CD4-positive, alpha-beta T cell treated with Interleukin-10 for 1 hour (primary cell): ENCODE measurements at regions not wholly inside any gene's neighbourhood (a gene's known extent, or its start where the extent isn't known, plus 50 kb on each side); places are given as distances from the start of the nearest gene placed in this dataset.
"Not testable (repeated sequence)": the region's sequence is repeated elsewhere in the genome, so short reads cannot be mapped to it uniquely, and the experiment has no call there.

Experiments used
- DNase-seq: peaks from one replicate; pipeline ENCODE4 v3.0.0-alpha.2; 2020

DNA sequence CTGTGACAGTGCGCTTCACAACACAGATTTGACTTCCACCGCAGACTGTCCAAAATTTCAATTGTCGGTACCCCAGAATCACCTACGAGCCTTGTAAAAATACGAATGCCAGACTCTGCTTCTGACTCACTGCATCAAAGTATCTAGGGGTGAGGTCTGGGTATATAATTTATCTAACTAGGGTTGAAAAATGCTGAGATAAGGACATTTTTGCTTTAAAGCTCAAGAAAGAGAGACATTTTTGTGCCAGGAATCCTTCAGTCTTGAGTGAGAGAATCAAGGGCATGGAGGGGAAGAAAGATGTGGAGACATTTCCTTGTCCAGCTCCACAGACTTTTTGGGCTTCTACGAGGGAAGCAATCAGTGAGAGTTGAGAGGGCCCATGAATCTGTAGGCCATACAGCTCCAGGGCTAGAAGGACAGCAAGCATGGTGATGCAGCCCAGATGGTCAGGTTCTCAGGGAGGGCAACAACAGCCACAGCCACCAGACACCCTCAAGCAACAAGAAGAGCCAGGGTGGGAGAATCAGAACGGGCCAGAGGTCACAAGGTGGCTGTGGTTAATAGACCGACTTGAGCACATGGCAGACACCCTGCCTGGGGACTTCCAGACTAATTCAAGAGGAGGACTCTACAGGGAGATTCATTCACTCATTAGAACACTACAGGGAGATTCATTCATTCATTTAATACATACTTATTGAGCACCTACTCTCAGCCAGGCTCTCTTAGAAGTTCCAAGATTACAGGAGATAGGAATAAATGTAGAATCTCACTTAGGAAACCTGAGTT, 211.1 kb upstream of the PRDM1 start:
- no peak for DNase-seq

DNA sequence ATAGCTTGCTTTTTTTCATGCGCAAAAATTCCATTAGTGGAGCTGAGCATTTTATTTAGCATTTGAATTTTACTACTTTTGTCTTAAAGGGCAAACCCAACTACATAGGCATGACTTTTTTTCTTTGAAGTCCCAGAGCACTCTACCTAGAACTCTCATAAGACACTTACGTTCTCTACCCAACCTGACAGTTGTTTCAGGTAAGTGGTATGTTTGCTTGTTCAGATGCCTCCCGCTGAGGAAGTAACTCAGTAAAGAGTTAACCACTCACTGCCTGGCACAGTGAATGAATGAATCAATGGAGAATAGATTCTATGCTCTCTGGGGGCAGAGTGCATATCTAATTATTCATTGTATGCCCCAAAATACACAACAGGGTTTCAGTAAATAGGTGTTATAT, 212.3 kb upstream of the PRDM1 start:
- DNase-seq, result no peak

DNA sequence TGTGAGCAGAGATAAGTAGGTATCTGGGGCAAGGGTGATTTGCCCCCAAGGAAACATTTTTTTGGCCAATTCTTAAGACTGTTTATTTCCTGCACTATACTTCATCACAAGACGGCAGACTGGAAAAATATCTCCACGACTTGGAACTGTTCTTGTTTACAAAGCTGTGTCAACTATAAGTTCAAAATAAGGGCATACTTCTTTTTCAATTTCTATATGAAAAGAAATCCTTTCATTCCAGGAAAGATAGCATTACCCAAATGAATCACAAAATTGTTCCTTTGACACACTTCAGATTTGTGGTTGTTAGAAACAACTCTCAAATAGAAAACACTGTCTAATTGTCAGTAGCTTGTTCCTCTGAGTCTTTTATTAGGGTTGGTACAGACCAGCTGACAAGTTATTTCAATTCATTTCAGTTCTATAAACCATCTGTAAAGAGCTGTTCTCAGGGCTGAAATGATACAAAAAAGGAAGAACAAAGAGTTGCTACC, 212.9 kb upstream of the PRDM1 start:
- DNase-seq, result no peak

- no peak for DNase-seq
Observed at GRCh38 chr6:105872249-105872648, 213.9 kb upstream of the PRDM1 start.

DNA sequence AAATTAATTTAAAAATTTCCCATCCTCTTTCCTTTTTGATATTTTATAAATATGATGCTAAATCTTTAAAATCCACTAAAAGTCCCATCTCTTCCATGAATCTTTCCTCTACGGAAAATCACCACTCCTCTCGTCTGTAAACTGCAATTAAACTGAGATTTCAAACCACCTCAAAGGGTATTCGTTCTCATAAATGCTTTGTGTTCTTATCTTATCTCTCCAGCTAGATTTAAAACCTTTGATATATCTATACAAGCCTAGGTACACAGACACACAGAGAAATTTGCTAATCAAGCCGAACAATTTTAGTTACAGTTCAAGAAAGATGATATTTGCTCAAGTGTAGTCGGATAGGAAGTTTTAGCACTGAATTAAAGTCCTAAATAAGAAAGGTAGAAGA, 214.6 kb upstream of the PRDM1 start:
- no peak for DNase-seq

- DNase-seq, result no peak
Observed at GRCh38 chr6:105869835-105870440, 216.2 kb upstream of the PRDM1 start.

DNA sequence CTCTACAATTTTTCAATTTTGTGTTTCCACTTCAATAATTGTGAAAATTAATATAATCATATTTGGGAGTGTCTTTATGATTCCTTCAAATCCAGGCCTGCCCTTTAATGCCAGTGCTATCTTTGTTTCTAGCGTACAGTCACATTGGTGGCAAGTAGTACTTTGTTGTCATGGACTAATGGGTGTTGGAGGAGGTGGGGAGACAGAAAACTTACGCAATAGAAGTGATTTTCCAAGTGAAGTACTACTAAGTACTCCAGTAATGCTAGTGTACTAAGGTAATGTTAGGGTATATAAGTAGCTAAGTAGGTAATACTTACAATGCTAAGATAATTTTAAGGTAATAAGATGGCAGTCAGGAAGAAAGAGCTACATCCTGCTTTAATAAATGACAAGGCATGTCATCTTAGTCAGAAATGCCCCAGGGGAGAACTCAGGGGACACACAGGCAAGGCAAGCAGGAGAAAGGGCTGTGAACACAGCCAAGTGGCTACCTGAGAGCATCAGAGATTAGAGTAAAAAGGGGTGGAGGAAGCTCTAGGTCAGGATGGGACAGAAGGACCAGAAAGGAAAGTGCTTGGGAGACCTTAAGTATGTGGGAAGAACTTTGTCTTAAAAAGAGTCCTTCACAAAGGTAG, 217.2 kb upstream of the PRDM1 start:
- no peak for DNase-seq

DNA sequence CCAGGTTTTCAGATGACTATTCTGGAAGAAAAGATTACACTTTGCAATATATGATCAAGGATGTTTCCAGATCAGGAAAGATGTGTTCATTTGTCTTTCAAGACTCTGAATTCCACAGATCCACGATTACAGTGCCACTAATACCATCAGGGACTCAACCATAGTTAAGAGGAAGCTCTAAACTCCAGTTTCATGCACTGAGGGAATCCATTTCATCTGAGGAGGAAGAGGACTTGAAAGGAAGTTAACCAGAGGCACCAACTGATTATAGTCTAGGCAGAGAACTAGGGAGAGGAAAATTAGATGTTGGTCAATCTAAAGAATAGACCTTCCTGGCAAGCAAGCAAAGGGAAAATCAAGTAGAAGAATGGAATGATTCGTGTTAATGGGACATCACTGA, 218.3 kb upstream of the PRDM1 start:
- DNase-seq, result no peak

GRCh38 chr6:105867277-105867676, 218.9 kb upstream of the PRDM1 start:
- DNase-seq, result no peak

DNA sequence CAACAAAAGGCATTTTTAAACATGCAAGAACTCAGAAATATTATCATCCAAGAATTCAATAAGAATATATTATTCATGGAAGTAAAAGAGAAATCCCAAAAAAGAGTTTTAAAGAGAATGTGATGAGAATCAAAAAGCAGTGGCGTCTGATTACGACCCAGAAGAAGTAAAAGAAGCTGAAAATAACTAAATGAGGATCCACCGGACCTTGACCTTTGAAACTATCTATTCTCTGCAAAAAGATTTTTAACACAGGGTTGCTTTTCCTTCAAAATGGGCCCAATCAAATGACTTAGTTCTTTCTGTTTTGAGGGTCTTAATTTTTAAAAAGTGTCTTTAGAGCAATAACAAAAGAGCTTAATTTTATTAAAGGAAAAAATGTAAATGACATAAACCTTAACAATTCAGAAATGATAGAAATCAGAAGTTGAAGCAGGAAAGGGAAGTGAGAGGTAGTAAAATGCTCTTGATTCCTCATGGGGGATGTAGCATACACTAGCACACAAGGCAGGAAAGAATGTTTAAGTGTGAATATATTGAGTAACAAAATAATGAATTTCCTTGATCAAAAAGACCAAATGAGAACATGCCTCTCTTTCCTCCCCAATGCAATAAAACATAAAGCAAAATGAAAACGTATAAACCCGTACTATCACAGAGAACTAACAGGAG, 223.1 kb upstream of the PRDM1 start:
- no peak for DNase-seq

- not testable (repeated sequence) for DNase-seq
Observed at GRCh38 chr6:105860927-105861326, 225.2 kb upstream of the PRDM1 start.

DNA sequence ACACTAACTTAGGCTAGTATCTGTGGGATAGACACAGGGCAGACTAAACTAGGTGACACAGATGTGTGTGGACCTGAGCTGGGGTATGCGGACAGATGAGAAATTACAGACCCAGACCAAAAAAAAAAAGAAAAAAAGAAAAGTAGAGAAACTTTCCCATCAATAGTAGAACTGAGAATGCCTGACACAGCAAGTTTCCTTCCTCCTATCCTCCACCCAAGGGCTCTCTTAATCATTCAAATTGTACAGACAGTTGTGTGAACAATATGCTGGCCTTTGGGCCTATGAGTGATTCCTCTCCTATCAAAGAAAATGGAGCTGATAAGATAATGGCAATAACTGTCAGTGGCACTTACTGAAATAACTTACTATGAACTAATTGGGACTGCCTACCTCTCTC, 226.7 kb upstream of the PRDM1 start:
- DNase-seq, result no peak

GRCh38 chr6:105858639-105859038, 227.5 kb upstream of the PRDM1 start:
- DNase-seq, result not testable (repeated sequence)

DNA sequence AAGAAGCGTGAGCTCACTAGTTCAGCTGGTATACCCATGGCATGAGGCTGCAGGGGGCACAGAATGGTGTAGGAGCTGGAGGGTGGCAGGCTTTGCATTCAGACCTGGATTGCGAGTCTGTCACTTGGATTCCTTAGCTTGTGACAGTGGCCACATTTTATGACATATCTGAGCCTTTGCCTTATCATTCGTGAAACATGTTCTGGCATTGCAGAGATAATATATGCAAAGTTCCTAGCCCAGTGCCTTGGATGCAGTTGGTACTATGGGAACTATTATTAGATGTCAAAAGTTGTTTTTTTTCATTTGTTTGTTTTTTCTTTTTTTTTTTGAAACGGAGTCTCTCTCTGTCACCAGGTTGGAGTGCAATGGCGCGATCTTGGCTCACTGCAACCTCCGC, 230.7 kb upstream of the PRDM1 start:
- DNase-seq, result no peak

- DNase-seq, result not testable (repeated sequence)
Observed at GRCh38 chr6:105853979-105854378, 232.2 kb upstream of the PRDM1 start.

- no peak for DNase-seq
Observed at GRCh38 chr6:105851606-105852005, 234.5 kb upstream of the PRDM1 start.

- no peak for DNase-seq
Observed at GRCh38 chr6:105851113-105851580, 235.0 kb upstream of the PRDM1 start.

DNA sequence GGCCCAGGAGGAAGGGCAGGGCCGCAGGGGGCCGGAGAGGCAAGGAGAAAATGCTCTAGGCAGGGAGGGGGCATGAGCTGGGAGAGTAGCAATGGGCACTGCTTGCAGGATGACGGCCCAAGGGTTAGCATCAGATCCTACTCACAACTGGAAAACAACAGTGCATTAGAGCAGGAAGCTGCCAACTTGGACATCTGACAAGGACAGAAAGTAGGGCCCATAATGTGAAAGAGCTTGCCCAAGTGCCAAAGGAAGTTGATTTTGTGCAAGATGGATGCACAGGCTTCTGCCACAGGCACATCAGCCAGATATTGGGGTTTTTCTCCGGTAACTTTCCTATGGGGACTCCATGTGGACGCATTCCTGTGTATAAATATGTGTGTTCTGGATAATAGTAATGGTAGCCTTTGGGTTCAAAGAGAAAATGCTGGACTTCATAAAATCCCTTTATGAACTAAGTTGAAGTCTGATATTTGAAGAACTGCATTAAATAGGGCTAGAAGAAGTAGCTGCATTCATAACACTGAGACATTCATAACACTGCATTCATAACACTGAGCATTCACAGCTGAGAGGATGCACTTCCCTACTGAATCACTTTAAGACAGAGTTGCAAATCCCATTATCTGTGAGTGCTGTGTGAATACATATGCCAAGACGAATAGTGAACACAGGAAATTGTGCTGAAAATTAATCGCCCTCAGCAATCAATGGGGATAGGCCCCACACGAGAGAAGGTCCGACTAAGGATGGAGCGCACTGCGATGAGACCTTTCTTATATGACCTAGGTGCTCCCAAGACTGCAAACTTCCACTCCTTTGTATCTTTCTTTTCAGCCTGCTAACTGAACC, 235.6 kb upstream of the PRDM1 start:
- DNase-seq, result no peak

- DNase-seq, result no peak
Observed at GRCh38 chr6:105849746-105850145, 236.4 kb upstream of the PRDM1 start.

- DNase-seq, result no peak
Observed at GRCh38 chr6:105847433-105847832, 238.7 kb upstream of the PRDM1 start.

GRCh38 chr6:105844275-105844883, 241.8 kb upstream of the PRDM1 start:
- no peak for DNase-seq

- DNase-seq, result no peak
Observed at GRCh38 chr6:105839266-105839665, 246.9 kb upstream of the PRDM1 start.
